ENCODE measurements at regions not wholly inside any gene's neighbourhood (a gene's known extent, or its start where the extent isn't known, plus 50 kb on each side); places are given as distances from the start of the nearest gene placed in this dataset.

- TF ChIP-seq CTCF (IDR thresholded peaks at IDR 0.05; ENCODE audit: control extremely low read depth in 1 of 3, insufficient read depth in 1 of 3, low read depth in 1 of 3, low read length in 3 of 3) (no peak), CTBP2 (IDR thresholded peaks at IDR 0.05; ENCODE audit: borderline replicate concordance, insufficient read depth, insufficient read length, low read length) (no peak), FOSL1 (IDR thresholded peaks at IDR 0.05; ENCODE audit: insufficient read depth, low read depth, low read length) (no peak), CREB1 (IDR thresholded peaks at IDR 0.05) (no peak), KDM1A (IDR thresholded peaks at IDR 0.05; ENCODE audit: borderline replicate concordance, low read length) (no peak)
Measured at GRCh38 chr13:97142452-97142851, 79.7 kb upstream of the MBNL2 start (continued).
